GM23248 (cell line): ENCODE measurements at regions not wholly inside any gene's neighbourhood (a gene's known extent, or its start where the extent isn't known, plus 50 kb on each side); places are given as distances from the start of the nearest gene placed in this dataset.

Experiments
- EZH2 ChIP-seq: fragments of 200-600 bp; sonication (generic); IDR thresholded peaks from 2 replicates; pipeline ENCODE4 v1.6.1; 2018; ENCODE audit warnings: antibody characterized with exemption, mild to moderate bottlenecking; ENCODE audit not compliant: insufficient read depth, poor library complexity, severe bottlenecking
- EZH2phosphoT487 ChIP-seq: fragments of 200-600 bp; sonication (generic); IDR thresholded peaks from 2 replicates; pipeline ENCODE4 v1.6.1; 2018; ENCODE audit warnings: antibody characterized with exemption, moderate library complexity, mild to moderate bottlenecking, low read depth; ENCODE audit not compliant: insufficient read depth

- no peak for TF ChIP-seq EZH2
- TF ChIP-seq EZH2phosphoT487: no peak
Measured at GRCh38 chr3:99041747-99042146, 140.3 kb upstream of the DCBLD2 start.
